IMR-90 (cell line): ENCODE measurements at regions not wholly inside any gene's neighbourhood (a gene's known extent, or its start where the extent isn't known, plus 50 kb on each side); places are given as distances from the start of the nearest gene placed in this dataset.

Experiments
- ATAC-seq: fragments of 200-7000 bp; cut with Tn5 transposase; 2 replicates; pipeline ENCODE4 v1.9.1; 2020; ENCODE audit warnings: low read depth, mild to moderate bottlenecking, moderate library complexity
- BruUV-seq: library from RNA; stranded (reverse); fragments of 400-500 nt; replicated peaks from 2 replicates; lab custom pipeline; 2021; lab: Mats Ljungman, UMichigan
- CTCF ChIA-PET: fragments of 300-600 bp; formaldehyde crosslinking; extraction: SDS; loops from one replicate; lab custom pipeline; 2021; ENCODE audit warnings: antibody characterized with exemption; lab: Yijun Ruan, JAX
- POLR2A ChIA-PET: fragments of 300-600 bp; sonication (Branson Sonifier 250); formaldehyde crosslinking; loops from one replicate; lab custom pipeline; 2022; ENCODE audit warnings: antibody characterized with exemption; ENCODE audit not compliant: unreplicated experiment; lab: Charles Lee
- DNase-seq: peaks from one replicate; pipeline ENCODE4 v3.0.0; 2013
- H2AFZ ChIP-seq: replicated peaks from 2 replicates; pipeline ENCODE3; 2013; ENCODE audit warnings: low read length, mild to moderate bottlenecking; ENCODE audit not compliant: poor library complexity
- H2AK5ac ChIP-seq: 2 replicates; pipeline ENCODE4 v1.6.1; 2013; ENCODE audit warnings: low read depth, low read length, inconsistent platforms
- H2AK9ac ChIP-seq: replicated peaks from 2 replicates; pipeline ENCODE3; 2013; ENCODE audit warnings: mild to moderate bottlenecking, low read depth, low read length, moderate library complexity; ENCODE audit not compliant: poor library complexity
- H2BK120ac ChIP-seq: 2 replicates; pipeline ENCODE4 v1.6.1; 2013; ENCODE audit warnings: low read depth, low read length, inconsistent platforms
- H2BK15ac ChIP-seq: 3 replicates; pipeline ENCODE4 v1.6.1; 2013; ENCODE audit warnings: low read depth, low read length, inconsistent platforms
- H2BK20ac ChIP-seq: 2 replicates; pipeline ENCODE4 v1.6.1; 2013; ENCODE audit warnings: low read depth, mild to moderate bottlenecking, inconsistent platforms, low read length, moderate library complexity
- H2BK5ac ChIP-seq: 2 replicates; pipeline ENCODE4 v1.6.1; 2013; ENCODE audit warnings: mild to moderate bottlenecking, low read depth, low read length, inconsistent platforms; ENCODE audit not compliant: poor library complexity, severe bottlenecking
- H3K14ac ChIP-seq: replicated peaks from 2 replicates; pipeline ENCODE4 v1.6.1; 2013; ENCODE audit warnings: low read depth, low read length, inconsistent platforms
- H3K18ac ChIP-seq: 2 replicates; pipeline ENCODE4 v1.6.1; 2013; ENCODE audit warnings: low read depth, low read length, control low read depth
- H3K23ac ChIP-seq: 2 replicates; pipeline ENCODE4 v1.6.1; 2013; ENCODE audit warnings: low read depth, low read length, inconsistent platforms
- H3K27ac ChIP-seq: 2 replicates; pipeline ENCODE4 v1.5.1; 2013; ENCODE audit warnings: mild to moderate bottlenecking, control low read depth, low read length; ENCODE audit not compliant: insufficient read depth
- H3K27me3 ChIP-seq: 2 replicates; pipeline ENCODE4 v1.6.1; 2013; ENCODE audit warnings: low read length; ENCODE audit not compliant: control insufficient read depth, insufficient read depth
- H3K36me3 ChIP-seq: 2 replicates; pipeline ENCODE4 v1.6.1; 2013; ENCODE audit warnings: low read length, mixed read lengths; ENCODE audit not compliant: control insufficient read depth, insufficient read depth
- H3K4ac ChIP-seq: 2 replicates; pipeline ENCODE4 v1.6.1; 2013; ENCODE audit warnings: low read depth, low read length, inconsistent platforms
- H3K4me1 ChIP-seq: 2 replicates; pipeline ENCODE4 v1.6.1; 2013; ENCODE audit warnings: low read length, mixed read lengths; ENCODE audit not compliant: control insufficient read depth, insufficient read depth
- H3K4me2 ChIP-seq: 2 replicates; pipeline ENCODE4 v1.6.1; 2013; ENCODE audit warnings: low read depth, mild to moderate bottlenecking, control low read depth, low read length, moderate library complexity
- H3K4me3 ChIP-seq: 2 replicates; pipeline ENCODE4 v1.5.1; 2013; ENCODE audit warnings: low read depth, mild to moderate bottlenecking, control low read depth, low read length, moderate library complexity; ENCODE audit not compliant: insufficient read depth
- H3K56ac ChIP-seq: 2 replicates; pipeline ENCODE4 v1.6.1; 2013; ENCODE audit warnings: low read length, inconsistent platforms; ENCODE audit not compliant: insufficient read depth; ENCODE audit errors: extremely low read depth
- H3K79me1 ChIP-seq, 2 experiments: 2 replicates each; pipeline ENCODE4 v1.6.1; 2013; ENCODE audit warnings: low read length in 2 of 2, inconsistent platforms in 1 of 2, low read depth in 1 of 2
- H3K9ac ChIP-seq: 2 replicates; pipeline ENCODE4 v1.6.1; 2013; ENCODE audit warnings: low read depth, low read length, control low read depth
- H3K9me1 ChIP-seq: 2 replicates; pipeline ENCODE4 v1.6.1; 2013; ENCODE audit warnings: low read length, inconsistent platforms; ENCODE audit not compliant: insufficient read depth
- H3K9me3 ChIP-seq: 2 replicates; pipeline ENCODE4 v1.6.1; 2013; ENCODE audit warnings: low read length; ENCODE audit not compliant: control insufficient read depth, insufficient read depth
- H4K20me1 ChIP-seq: 2 replicates; pipeline ENCODE4 v1.6.1; 2013; ENCODE audit warnings: low read length, inconsistent platforms; ENCODE audit not compliant: insufficient read depth
- H4K5ac ChIP-seq: 2 replicates; pipeline ENCODE4 v1.6.1; 2013; ENCODE audit warnings: mild to moderate bottlenecking, low read depth, low read length, control low read depth
- H4K8ac ChIP-seq, 2 experiments: 2 replicates each; pipeline ENCODE4 v1.6.1; 2013; ENCODE audit warnings: low read depth in 2 of 2, low read length in 2 of 2, control low read depth in 1 of 2, inconsistent platforms in 1 of 2
- H4K91ac ChIP-seq: 2 replicates; pipeline ENCODE4 v1.6.1; 2013; ENCODE audit warnings: low read depth, low read length, inconsistent platforms; ENCODE audit not compliant: insufficient read depth
- BHLHE40 ChIP-seq: fragments of 150-350 bp; IDR thresholded peaks from 2 replicates; pipeline ENCODE4 v1.6.1; 2016; ENCODE audit warnings: mild to moderate bottlenecking, low read depth, low read length
- CTCF ChIP-seq: conservative IDR thresholded peaks from 2 replicates; pipeline ENCODE4 v1.5.1; 2012; ENCODE audit warnings: mild to moderate bottlenecking, low read depth, low read length, improper control_type of control experiment
- ELK1 ChIP-seq: fragments of 150-350 bp; IDR thresholded peaks from 2 replicates; pipeline ENCODE4 v1.6.1; 2016; ENCODE audit warnings: low read depth, mild to moderate bottlenecking, low read length, moderate library complexity, borderline replicate concordance
- FOS ChIP-seq: fragments of 150-350 bp; IDR thresholded peaks from 2 replicates; pipeline ENCODE4 v1.6.1; 2016; ENCODE audit warnings: low read depth, low read length
- MAFK ChIP-seq: IDR thresholded peaks from 2 replicates; pipeline ENCODE4 v1.6.1; 2012; ENCODE audit warnings: low read depth, low read length, improper control_type of control experiment
- MAZ ChIP-seq: IDR thresholded peaks from 2 replicates; pipeline ENCODE4 v1.6.1; 2012; ENCODE audit warnings: low read depth, mild to moderate bottlenecking, low read length, improper control_type of control experiment, moderate library complexity, borderline replicate concordance
- NFE2L2 ChIP-seq: fragments of 150-350 bp; IDR thresholded peaks from 2 replicates; pipeline ENCODE4 v1.6.1; 2016; ENCODE audit warnings: low read depth, mild to moderate bottlenecking, low read length
- POLR2A ChIP-seq: IDR thresholded peaks from 2 replicates; pipeline ENCODE4 v1.6.1; 2012; ENCODE audit warnings: mild to moderate bottlenecking, low read depth, low read length
- RAD21 ChIP-seq: IDR thresholded peaks from 2 replicates; pipeline ENCODE4 v1.6.1; 2012; ENCODE audit warnings: low read length, improper control_type of control experiment
- RCOR1 ChIP-seq: IDR thresholded peaks from 2 replicates; pipeline ENCODE4 v1.6.1; 2012; ENCODE audit warnings: mild to moderate bottlenecking, low read length, improper control_type of control experiment; ENCODE audit not compliant: insufficient replicate concordance
- RFX5 ChIP-seq: IDR thresholded peaks from 2 replicates; pipeline ENCODE4 v1.8.0; 2012; ENCODE audit warnings: low read depth, mild to moderate bottlenecking, low read length, moderate library complexity
- SMC3 ChIP-seq: fragments of 150-350 bp; IDR thresholded peaks from 2 replicates; pipeline ENCODE4 v1.6.1; 2016; ENCODE audit warnings: low read depth, mild to moderate bottlenecking, antibody characterized with exemption, low read length, moderate library complexity
- USF2 ChIP-seq: fragments of 150-350 bp; IDR thresholded peaks from 2 replicates; pipeline ENCODE4 v1.6.1; 2017; ENCODE audit warnings: mild to moderate bottlenecking, antibody characterized with exemption, low read length, low read depth
- WGBS, 2 experiments: methylation state at CpG; one replicate each; pipeline versions ENCODE4 v1.1.5 to v1.1.7; 2013; ENCODE audit warnings: missing lambda C conversion rate in 2 of 2; ENCODE audit not compliant: insufficient read length in 1 of 2; ENCODE audit errors: extremely low coverage in 2 of 2; 5-methylcytosine and 5-hydroxymethylcytosine counted together
- dilution Hi-C: fragments of 300-500 bp; cut with HindIII; formaldehyde crosslinking; loops from one replicate; pipeline ENCODE4 v1.14.3; 2018; ENCODE audit warnings: low sequenced_read_pairs; ENCODE audit not compliant: unreplicated experiment
- in situ Hi-C: fragments of 300-500 bp; cut with MboI; formaldehyde crosslinking; loops from 3 replicates; pipeline ENCODE4 v1.14.3; 2019; ENCODE audit warnings: low sequenced_read_pairs, inconsistent platforms, mixed read lengths
- intact Hi-C: fragments of 100-400 bp; cut with micrococcal nuclease; formaldehyde crosslinking; loops from 2 replicates; pipeline ENCODE4 v1.10.0; 2022

- H3K14ac ChIP-seq, result no peak overlapping the region
- ChIA-PET CTCF (no interaction called here), POLR2A (no interaction called here)
- no peaks in the 10 kb centered on the region for H3K9me1 ChIP-seq
- H2AFZ ChIP-seq, result no peak overlapping the region
- H2BK15ac ChIP-seq, result no peak overlapping the region
- no peak overlapping the region for H3K27ac ChIP-seq
- H2AK5ac ChIP-seq, result no peak overlapping the region
- H4K8ac ChIP-seq, result no peak overlapping the region
- no peak overlapping the region for H4K91ac ChIP-seq
- no peak overlapping the region for H3K4ac ChIP-seq
- no peak overlapping the region for H3K18ac ChIP-seq
- no peaks in the 10 kb centered on the region for H3K4me1 ChIP-seq
- no peak overlapping the region for H2BK120ac ChIP-seq
- H3K36me3 ChIP-seq, result no peaks in the 10 kb centered on the region
- H3K9ac ChIP-seq, result no peak overlapping the region
- H3K79me1 ChIP-seq, result no peaks in the 10 kb centered on the region
- no peak overlapping the region for H2BK20ac ChIP-seq
- no peak overlapping the region for H4K5ac ChIP-seq
- in situ Hi-C loops (no loop called here), intact Hi-C loops (no loop called here), dilution Hi-C loops (no loop called here)
- no TSS peak for BruUV-seq
- DNase-seq (no peak), ATAC-seq (no peak)
- no CpG with 5 or more reads among the region's 6 CpGs for WGBS, 2 experiments
- TF ChIP-seq BHLHE40 (no peak), CTCF (no peak), ELK1 (no peak), POLR2A (no peak), MAFK (no peak), NFE2L2 (no peak), RFX5 (no peak), MAZ (no peak), USF2 (no peak), RCOR1 (no peak), FOS (no peak), RAD21 (no peak), SMC3 (no peak)
- H2AK9ac ChIP-seq, result no peak overlapping the region
- no peak overlapping the region for H3K56ac ChIP-seq
- no peak overlapping the region for H3K4me3 ChIP-seq
- H2BK5ac ChIP-seq, result no peak overlapping the region
- no peaks in the 10 kb centered on the region; the same call in 1 of the 2 replicates for H3K27me3 ChIP-seq
- H3K4me2 ChIP-seq, result no peak overlapping the region
- H4K20me1 ChIP-seq, result no peaks in the 10 kb centered on the region
- no peak overlapping the region for H3K23ac ChIP-seq
- no peaks in the 10 kb centered on the region for H3K9me3 ChIP-seq
Observed at GRCh38 chr3:187454085-187454815, 86.1 kb downstream of the RTP4 start.
